Fibroblast of villous mesenchyme (primary cell): ENCODE measurements at regions not wholly inside any gene's neighbourhood (a gene's known extent, or its start where the extent isn't known, plus 50 kb on each side); places are given as distances from the start of the nearest gene placed in this dataset.

ENCODE experiments used
- DNase-seq: peaks from one replicate; pipeline ENCODE4 v3.0.0-alpha.2; 2010; ENCODE audit warnings: low read depth
- H3K4me3 ChIP-seq: 2 replicates; pipeline ENCODE4 v1.5.1; 2011; ENCODE audit warnings: low read depth, mild to moderate bottlenecking, low read length
- CTCF ChIP-seq: IDR thresholded peaks from 2 replicates; pipeline ENCODE4 v1.5.1; 2012; ENCODE audit warnings: low read depth, mild to moderate bottlenecking, low read length; ENCODE audit not compliant: insufficient read depth

GRCh38 chr7:145599376-145599775, 517.2 kb upstream of the CNTNAP2 start:
- no peak overlapping the region for H3K4me3 ChIP-seq
- DNase-seq = no peak
- TF ChIP-seq CTCF = no peak

- no peak overlapping the region for H3K4me3 ChIP-seq
- no peak for TF ChIP-seq CTCF
- DNase-seq = no peak
Observed at GRCh38 chr7:145584401-145584800, 532.2 kb upstream of the CNTNAP2 start.

- H3K4me3 ChIP-seq = no peak overlapping the region
- no peak for DNase-seq
- no peak for TF ChIP-seq CTCF
Observed at GRCh38 chr7:145582742-145583303, 533.8 kb upstream of the CNTNAP2 start.

DNA sequence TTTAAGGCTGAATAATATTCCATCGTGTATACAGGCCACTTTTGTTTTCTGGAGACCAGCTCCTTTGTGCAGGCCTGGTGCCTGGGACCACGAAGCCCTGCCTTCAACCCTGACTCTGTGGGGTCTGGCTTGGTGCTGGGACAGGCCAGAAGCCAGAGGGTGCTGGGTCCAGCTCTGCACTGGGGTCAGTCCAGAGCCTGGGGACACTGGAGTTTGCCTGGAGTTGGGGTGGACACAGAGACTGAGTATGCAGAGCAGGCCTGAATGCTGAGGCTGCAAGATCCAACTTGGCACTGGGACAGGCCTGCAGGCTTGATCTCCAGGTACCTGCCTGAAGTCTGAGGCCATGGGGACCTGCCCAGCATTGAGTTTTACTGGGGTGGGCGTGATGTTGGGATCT, 558.8 kb upstream of the CNTNAP2 start:
- no peak for TF ChIP-seq CTCF
- no peak for DNase-seq
- H3K4me3 ChIP-seq = no peak overlapping the region

- DNase-seq = no peak
- no peak for TF ChIP-seq CTCF
- no peak overlapping the region for H3K4me3 ChIP-seq
Observed at GRCh38 chr7:145543242-145543641, 573.4 kb upstream of the CNTNAP2 start.

GRCh38 chr7:145539910-145540309, 576.7 kb upstream of the CNTNAP2 start:
- no peak for TF ChIP-seq CTCF
- H3K4me3 ChIP-seq = no peak overlapping the region
- DNase-seq = no peak

DNA sequence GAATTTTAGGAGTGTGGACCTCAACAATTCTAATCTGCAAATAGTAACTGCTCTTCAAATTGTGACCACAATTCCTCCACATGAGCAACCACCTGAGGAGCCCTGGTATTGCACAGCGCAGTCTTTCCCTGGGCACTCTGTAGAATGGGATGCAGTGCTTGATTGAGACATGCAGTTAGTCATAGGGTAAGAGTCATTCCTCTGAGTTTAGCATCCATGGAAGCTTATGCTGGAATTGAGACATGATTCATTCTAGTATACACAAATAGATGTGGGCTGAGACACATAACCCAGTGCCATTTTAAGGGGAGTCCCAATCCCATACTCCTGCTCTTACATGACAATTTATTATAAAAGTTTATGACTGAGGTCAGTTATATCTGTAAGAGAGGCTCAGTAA, 582.3 kb upstream of the CNTNAP2 start:
- no peak for DNase-seq
- H3K4me3 ChIP-seq = no peak overlapping the region
- TF ChIP-seq CTCF = no peak
